HCT116 (cell line): ENCODE measurements at regions not wholly inside any gene's neighbourhood (a gene's known extent, or its start where the extent isn't known, plus 50 kb on each side); places are given as distances from the start of the nearest gene placed in this dataset.

Experiments
- ATAC-seq: fragments of 200-7000 bp; cut with Tn5 transposase; 2 replicates; pipeline ENCODE4 v1.9.1; 2020; ENCODE audit warnings: mild to moderate bottlenecking, moderate library complexity
- BruUV-seq: library from RNA; stranded (reverse); fragments of 400-500 nt; replicated peaks from 2 replicates; lab custom pipeline; 2021; lab: Mats Ljungman, UMichigan
- CTCF ChIA-PET: fragments of 300-600 bp; sonication (Branson Sonifier 250); formaldehyde crosslinking; loops from one replicate; lab custom pipeline; 2021; ENCODE audit warnings: antibody characterized with exemption; lab: Charles Lee
- POLR2A ChIA-PET: fragments of 300-600, 350-600 bp; sonication (Branson Sonifier 250); formaldehyde crosslinking; loops from one replicate; lab custom pipeline; 2021; ENCODE audit warnings: antibody characterized with exemption; lab: Charles Lee
- RAD21 ChIA-PET, 2 experiments: fragments of 300-600 bp; sonication (Branson Sonifier 250); formaldehyde crosslinking; loops; one replicate each; lab custom pipeline; 2023; ENCODE audit warnings: low total read pairs in 2 of 2; ENCODE audit not compliant: uncharacterized antibody in 2 of 2, unreplicated experiment in 2 of 2, low non-redundant PET in 1 of 2; lab: Charles Lee
- DNase-seq: peaks from one replicate; pipeline ENCODE4 v3.0.0-alpha.2; 2010; ENCODE audit warnings: low read depth, low spot score
- H2AFZ ChIP-seq: fragments of 200-600 bp; shearing (Covaris generic), sonication (generic); 2 replicates; pipeline ENCODE4 v1.6.1; 2017; ENCODE audit warnings: low read depth, mixed run types, mixed read lengths, antibody characterized with exemption, low read length; ENCODE audit not compliant: poor library complexity, severe bottlenecking
- H3K27ac ChIP-seq: 2 replicates; pipeline ENCODE4 v1.5.1; 2012; ENCODE audit warnings: low read depth, low read length
- H3K27me3 ChIP-seq: fragments of 200-600 bp; sonication (generic); 2 replicates; pipeline ENCODE4 v1.6.1; 2016; ENCODE audit warnings: mixed run types, low read length, mixed read lengths; ENCODE audit not compliant: insufficient read depth
- H3K36me3 ChIP-seq, 2 experiments: fragments of 200-500 bp in 1 of 2; fragments of 200-600 bp in 1 of 2; sonication (Bioruptor generic) in 1 of 2; sonication (generic) in 1 of 2; 2 replicates each; pipeline versions ENCODE4 v1.5.1 to v1.6.1; 2014 to 2016; ENCODE audit warnings: low read length in 2 of 2, inconsistent platforms in 1 of 2, mixed read lengths in 1 of 2, mixed run types in 1 of 2; ENCODE audit not compliant: insufficient read depth in 2 of 2, control insufficient read depth in 1 of 2
- H3K4me1 ChIP-seq, 2 experiments: fragments of 200-600 bp in 1 of 2; sonication (generic) in 1 of 2; 2 replicates each; pipeline versions ENCODE4 v1.5.1 to v1.6.1; 2012 to 2017; ENCODE audit warnings: low read length in 2 of 2, inconsistent platforms in 1 of 2, mild to moderate bottlenecking in 1 of 2, mixed read lengths in 1 of 2, mixed run types in 1 of 2, moderate library complexity in 1 of 2; ENCODE audit not compliant: insufficient read depth in 2 of 2, control insufficient read depth in 1 of 2
- H3K4me2 ChIP-seq: fragments of 200-600 bp; sonication (generic); 2 replicates; pipeline ENCODE4 v1.6.1; 2017; ENCODE audit warnings: mixed run types, low read length, mixed read lengths
- H3K4me3 ChIP-seq, 2 experiments: fragments of 200-600 bp in 1 of 2; sonication (generic) in 1 of 2; replicated peaks in 1 of 2; 2 replicates each; pipeline ENCODE4 v1.5.1; 2011 to 2016; ENCODE audit warnings: low read length in 2 of 2, control low read depth in 1 of 2, low read depth in 1 of 2, mild to moderate bottlenecking in 1 of 2, mixed read lengths in 1 of 2, mixed run types in 1 of 2
- H3K79me2 ChIP-seq: fragments of 200-600 bp; sonication (generic); 2 replicates; pipeline ENCODE4 v1.6.1; 2017; ENCODE audit warnings: mild to moderate bottlenecking, mixed run types, low read length, moderate library complexity, mixed read lengths; ENCODE audit not compliant: insufficient read depth
- H3K9ac ChIP-seq: fragments of 200-600 bp; sonication (generic); 2 replicates; pipeline ENCODE4 v1.6.1; 2016; ENCODE audit warnings: low read length, mixed read lengths
- H3K9me2 ChIP-seq: fragments of 200-600 bp; sonication (generic), shearing (Covaris generic); 2 replicates; pipeline ENCODE4 v1.6.1; 2017; ENCODE audit warnings: mixed run types, mild to moderate bottlenecking, moderate library complexity; ENCODE audit not compliant: insufficient read depth
- H3K9me3 ChIP-seq, 2 experiments: fragments of 200-500 bp in 1 of 2; fragments of 200-600 bp in 1 of 2; sonication (Bioruptor generic) in 1 of 2; sonication (generic) in 1 of 2; 2 replicates each; pipeline ENCODE4 v1.6.1; 2014 to 2017; ENCODE audit warnings: low read length in 2 of 2, mixed read lengths in 2 of 2, inconsistent platforms in 1 of 2, low read depth in 1 of 2, mild to moderate bottlenecking in 1 of 2, mixed run types in 1 of 2, moderate library complexity in 1 of 2; ENCODE audit not compliant: control insufficient read depth in 1 of 2, insufficient read depth in 1 of 2
- H4K20me1 ChIP-seq: fragments of 200-600 bp; sonication (generic), shearing (Covaris generic); 2 replicates; pipeline ENCODE4 v1.6.1; 2017; ENCODE audit warnings: mixed run types, mild to moderate bottlenecking, moderate library complexity; ENCODE audit not compliant: insufficient read depth
- ATF3 ChIP-seq: IDR thresholded peaks from 2 replicates; pipeline ENCODE4 v1.6.1; 2012
- JUND ChIP-seq: IDR thresholded peaks from 2 replicates; pipeline ENCODE4 v1.6.1; 2012
- TCF7L2 ChIP-seq: IDR thresholded peaks from 2 replicates; pipeline ENCODE4 v1.7.0; 2011; ENCODE audit warnings: borderline replicate concordance, inconsistent platforms; ENCODE audit not compliant: insufficient read depth, insufficient read length; ENCODE audit errors: extremely low read depth
- ZBTB33 ChIP-seq: IDR thresholded peaks from 2 replicates; pipeline ENCODE4 v1.6.1; 2011; ENCODE audit warnings: mild to moderate bottlenecking, low read length, moderate library complexity; ENCODE audit not compliant: insufficient replicate concordance; ENCODE audit errors: extremely low read depth
- ZNF274 ChIP-seq: fragments of 200-500 bp; sonication (Bioruptor generic); IDR thresholded peaks from 2 replicates; pipeline ENCODE4 v1.6.1; 2014; ENCODE audit warnings: mild to moderate bottlenecking, low read depth, low read length, inconsistent platforms
- intact Hi-C: fragments of 100-400 bp; cut with micrococcal nuclease; formaldehyde crosslinking; loops from 2 replicates; pipeline ENCODE4 v1.10.0; 2022

- Histone ChIP-seq H3K79me2 (no peaks in the 10 kb centered on the region), H3K9me2 (no peaks in the 10 kb centered on the region), H3K4me3 (no peak overlapping the region), H3K36me3 (no peaks in the 10 kb centered on the region), H3K9ac (no peak overlapping the region), H3K27me3 (no peaks in the 10 kb centered on the region), H3K27ac (no peak overlapping the region), H3K4me2 (no peak overlapping the region), H3K4me1 (no peaks in the 10 kb centered on the region), H4K20me1 (no peaks in the 10 kb centered on the region), H2AFZ (no peak overlapping the region), H3K9me3 (no peaks in the 10 kb centered on the region)
- DNase-seq (no peak), ATAC-seq (no peak)
- CTCF ChIA-PET: no interaction called here
- RAD21 ChIA-PET: no interaction called here
- intact Hi-C loops: no loop called here
- BruUV-seq: no TSS peak
- POLR2A ChIA-PET: no interaction called here
- TF ChIP-seq JUND (no peak), TCF7L2 (no peak), ZNF274 (no peak)
These were observed 115.0 kb downstream of the TMEM26 start for GRCh38 chr10:61338146-61338545.

- intact Hi-C loops: no loop called here
- Histone ChIP-seq H3K4me2 (no peak overlapping the region), H3K27ac (no peak overlapping the region), H2AFZ (no peak overlapping the region), H3K9me3 (no peaks in the 10 kb centered on the region), H3K36me3 (no peaks in the 10 kb centered on the region), H3K9ac (no peak overlapping the region), H4K20me1 (no peaks in the 10 kb centered on the region), H3K9me2 (no peaks in the 10 kb centered on the region), H3K27me3 (no peaks in the 10 kb centered on the region), H3K4me3 (no peak overlapping the region), H3K79me2 (no peaks in the 10 kb centered on the region), H3K4me1 (no peaks in the 10 kb centered on the region)
- POLR2A ChIA-PET: no interaction called here
- BruUV-seq: no TSS peak
- no peak for TF ChIP-seq ZBTB33
- no peak for TF ChIP-seq ATF3
- RAD21 ChIA-PET: no interaction called here
- CTCF ChIA-PET: no interaction called here
- no peak for DNase-seq
- ATAC-seq: no peak
These were observed 115.4 kb downstream of the TMEM26 start for GRCh38 chr10:61337741-61338140.
